ENCODE measurements at regions not wholly inside any gene's neighbourhood (a gene's known extent, or its start where the extent isn't known, plus 50 kb on each side); places are given as distances from the start of the nearest gene placed in this dataset.

GRCh38 chr4:171203425-171203824 lies 609.8 kb upstream of the GALNTL6 start:
- no peaks in the 10 kb centered on the region for H3K27me3 ChIP-seq (ENCODE audit: insufficient read depth, insufficient read length)

GRCh38 chr4:171202908-171203307 lies 610.3 kb upstream of the GALNTL6 start:
- Histone ChIP-seq H3K9ac (ENCODE audit: insufficient read length, low read depth) (no peak overlapping the region), H3K4me3 (ENCODE audit: insufficient read length, low read depth) (no peak overlapping the region), H3K9me3 (ENCODE audit: insufficient read depth, low read length) (no peaks in the 10 kb centered on the region), H3K4me1 (ENCODE audit: insufficient read depth, insufficient read length) (no peaks in the 10 kb centered on the region), H3K27me3 (ENCODE audit: insufficient read depth, insufficient read length) (no peaks in the 10 kb centered on the region), H3K36me3 (ENCODE audit: insufficient read depth, insufficient read length, low read length) (no peaks in the 10 kb centered on the region)
- TF ChIP-seq ZNF274 (IDR thresholded peaks at IDR 0.05; ENCODE audit: low read depth, low read length) (no peak), YY1 (IDR thresholded peaks at IDR 0.05; ENCODE audit: insufficient read depth, insufficient read length) (no peak), SUZ12 (IDR thresholded peaks at IDR 0.05; ENCODE audit: extremely low read depth, insufficient read depth, insufficient read length) (no peak)
- DNase-seq (ENCODE audit: low read depth, low spot score) = no peak

More at GRCh38 chr4:171203425-171203824, 609.8 kb upstream of the GALNTL6 start:
- H3K4me3 ChIP-seq (ENCODE audit: insufficient read length, low read depth) = no peak overlapping the region
- H3K9ac ChIP-seq (ENCODE audit: insufficient read length, low read depth) = no peak overlapping the region
- no peaks in the 10 kb centered on the region for H3K4me1 ChIP-seq (ENCODE audit: insufficient read depth, insufficient read length)
- H3K9me3 ChIP-seq (ENCODE audit: insufficient read depth, low read length) = no peaks in the 10 kb centered on the region
- TF ChIP-seq SUZ12 (IDR thresholded peaks at IDR 0.05; ENCODE audit: extremely low read depth, insufficient read depth, insufficient read length) (no peak), YY1 (IDR thresholded peaks at IDR 0.05; ENCODE audit: insufficient read depth, insufficient read length) (no peak)
- no peak for DNase-seq (ENCODE audit: low read depth, low spot score)
- H3K36me3 ChIP-seq (ENCODE audit: insufficient read depth, insufficient read length, low read length) = no peaks in the 10 kb centered on the region

GRCh38 chr4:171186700-171187099 lies 626.5 kb upstream of the GALNTL6 start:
- Histone ChIP-seq H3K36me3 (ENCODE audit: insufficient read depth, insufficient read length, low read length) (no peaks in the 10 kb centered on the region), H3K9ac (ENCODE audit: insufficient read length, low read depth) (no peak overlapping the region), H3K27me3 (ENCODE audit: insufficient read depth, insufficient read length) (no peaks in the 10 kb centered on the region), H3K4me1 (ENCODE audit: insufficient read depth, insufficient read length) (no peaks in the 10 kb centered on the region), H3K9me3 (ENCODE audit: insufficient read depth, low read length) (no peaks in the 10 kb centered on the region), H3K4me3 (ENCODE audit: insufficient read length, low read depth) (no peak overlapping the region)
- TF ChIP-seq SUZ12 (IDR thresholded peaks at IDR 0.05; ENCODE audit: extremely low read depth, insufficient read depth, insufficient read length) = no peak
- no peak for TF ChIP-seq YY1 (IDR thresholded peaks at IDR 0.05; ENCODE audit: insufficient read depth, insufficient read length)
- no peak for TF ChIP-seq ZNF274 (IDR thresholded peaks at IDR 0.05; ENCODE audit: low read depth, low read length)
- no peak for DNase-seq (ENCODE audit: low read depth, low spot score)

- no peaks in the 10 kb centered on the region for H3K27me3 ChIP-seq (ENCODE audit: insufficient read depth, insufficient read length)
- no peak overlapping the region for H3K9ac ChIP-seq (ENCODE audit: insufficient read length, low read depth)
- no peak for DNase-seq (ENCODE audit: low read depth, low spot score)
- no peak for TF ChIP-seq YY1 (IDR thresholded peaks at IDR 0.05; ENCODE audit: insufficient read depth, insufficient read length)
- no peak overlapping the region for H3K4me3 ChIP-seq (ENCODE audit: insufficient read length, low read depth)
- H3K9me3 ChIP-seq (ENCODE audit: insufficient read depth, low read length) = no peaks in the 10 kb centered on the region
- no peaks in the 10 kb centered on the region for H3K4me1 ChIP-seq (ENCODE audit: insufficient read depth, insufficient read length)
- no peaks in the 10 kb centered on the region for H3K36me3 ChIP-seq (ENCODE audit: insufficient read depth, insufficient read length, low read length)
These were observed 632.1 kb upstream of the GALNTL6 start for GRCh38 chr4:171181090-171181489.

GRCh38 chr4:171170671-171171070 lies 642.5 kb upstream of the GALNTL6 start:
- TF ChIP-seq ZNF274 (IDR thresholded peaks at IDR 0.05; ENCODE audit: low read depth, low read length) = no peak
- TF ChIP-seq YY1 (IDR thresholded peaks at IDR 0.05; ENCODE audit: insufficient read depth, insufficient read length) = no peak
- TF ChIP-seq SUZ12 (IDR thresholded peaks at IDR 0.05; ENCODE audit: extremely low read depth, insufficient read depth, insufficient read length) = no peak
- DNase-seq (ENCODE audit: low read depth, low spot score) = no peak
- H3K4me1 ChIP-seq (ENCODE audit: insufficient read depth, insufficient read length) = no peaks in the 10 kb centered on the region

GRCh38 chr4:171169396-171169795 lies 643.8 kb upstream of the GALNTL6 start:
- DNase-seq (ENCODE audit: low read depth, low spot score) = no peak
- no peaks in the 10 kb centered on the region for H3K27me3 ChIP-seq (ENCODE audit: insufficient read depth, insufficient read length)
- TF ChIP-seq ZNF274 (IDR thresholded peaks at IDR 0.05; ENCODE audit: low read depth, low read length) = no peak
- no peak for TF ChIP-seq SUZ12 (IDR thresholded peaks at IDR 0.05; ENCODE audit: extremely low read depth, insufficient read depth, insufficient read length)
- no peak for TF ChIP-seq YY1 (IDR thresholded peaks at IDR 0.05; ENCODE audit: insufficient read depth, insufficient read length)

More at GRCh38 chr4:171170671-171171070, 642.5 kb upstream of the GALNTL6 start:
- Histone ChIP-seq H3K27me3 (ENCODE audit: insufficient read depth, insufficient read length) (no peaks in the 10 kb centered on the region), H3K9me3 (ENCODE audit: insufficient read depth, low read length) (no peaks in the 10 kb centered on the region), H3K4me3 (ENCODE audit: insufficient read length, low read depth) (no peak overlapping the region), H3K36me3 (ENCODE audit: insufficient read depth, insufficient read length, low read length) (no peaks in the 10 kb centered on the region), H3K9ac (ENCODE audit: insufficient read length, low read depth) (no peak overlapping the region)

GRCh38 chr4:171162478-171162877 lies 650.7 kb upstream of the GALNTL6 start:
- TF ChIP-seq ZNF274 (IDR thresholded peaks at IDR 0.05; ENCODE audit: low read depth, low read length) (no peak), YY1 (IDR thresholded peaks at IDR 0.05; ENCODE audit: insufficient read depth, insufficient read length) (no peak), SUZ12 (IDR thresholded peaks at IDR 0.05; ENCODE audit: extremely low read depth, insufficient read depth, insufficient read length) (no peak)
- H3K36me3 ChIP-seq (ENCODE audit: insufficient read depth, insufficient read length, low read length) = no peaks in the 10 kb centered on the region
- no peaks in the 10 kb centered on the region for H3K27me3 ChIP-seq (ENCODE audit: insufficient read depth, insufficient read length)
- no peak for DNase-seq (ENCODE audit: low read depth, low spot score)
- no peaks in the 10 kb centered on the region for H3K9me3 ChIP-seq (ENCODE audit: insufficient read depth, low read length)
- H3K4me1 ChIP-seq (ENCODE audit: insufficient read depth, insufficient read length) = no peaks in the 10 kb centered on the region
- no peak overlapping the region for H3K4me3 ChIP-seq (ENCODE audit: insufficient read length, low read depth)
- no peak overlapping the region for H3K9ac ChIP-seq (ENCODE audit: insufficient read length, low read depth)

More at GRCh38 chr4:171169396-171169795, 643.8 kb upstream of the GALNTL6 start:
- Histone ChIP-seq H3K4me1 (ENCODE audit: insufficient read depth, insufficient read length) (no peaks in the 10 kb centered on the region), H3K36me3 (ENCODE audit: insufficient read depth, insufficient read length, low read length) (no peaks in the 10 kb centered on the region), H3K4me3 (ENCODE audit: insufficient read length, low read depth) (no peak overlapping the region), H3K9ac (ENCODE audit: insufficient read length, low read depth) (no peak overlapping the region), H3K9me3 (ENCODE audit: insufficient read depth, low read length) (no peaks in the 10 kb centered on the region)

All from NT2/D1 (cell line).